Renal cortical epithelial cell (primary cell): ENCODE measurements at regions not wholly inside any gene's neighbourhood (a gene's known extent, or its start where the extent isn't known, plus 50 kb on each side); places are given as distances from the start of the nearest gene placed in this dataset.

Source experiments
- DNase-seq: peaks from one replicate; pipeline ENCODE4 v3.0.0-alpha.2; 2011; ENCODE audit warnings: low read depth

GRCh38 chr4:100843910-100844309 lies 326.1 kb upstream of the EMCN start:
- DNase-seq: no peak

- no peak for DNase-seq
Measured at GRCh38 chr4:100842856-100843255, 325.0 kb upstream of the EMCN start.

- peak; percentile 91 for DNase-seq
Measured at GRCh38 chr4:100841911-100842310, 324.1 kb upstream of the EMCN start.

GRCh38 chr4:100839712-100840111 lies 321.9 kb upstream of the EMCN start:
- DNase-seq: no peak

GRCh38 chr4:100838286-100838685 lies 320.5 kb upstream of the EMCN start:
- DNase-seq: no peak

GRCh38 chr4:100836929-100837328 lies 319.1 kb upstream of the EMCN start:
- DNase-seq: peak; percentile 36

- DNase-seq: no peak
Measured at GRCh38 chr4:100834616-100835015, 316.8 kb upstream of the EMCN start.

- no peak for DNase-seq
Measured at GRCh38 chr4:100833906-100834305, 316.1 kb upstream of the EMCN start.

GRCh38 chr4:100828986-100829685 lies 311.3 kb upstream of the EMCN start:
- peak; percentile 71 for DNase-seq

- no peak for DNase-seq
Measured at GRCh38 chr4:100828364-100828763, 310.5 kb upstream of the EMCN start.

GRCh38 chr4:100827756-100828155 lies 309.9 kb upstream of the EMCN start:
- no peak for DNase-seq

- no peak for DNase-seq
Measured at GRCh38 chr4:100826808-100827548, 309.2 kb upstream of the EMCN start.

- DNase-seq: no peak
Measured at GRCh38 chr4:100826067-100826466, 308.2 kb upstream of the EMCN start.

- no peak for DNase-seq
Measured at GRCh38 chr4:100823993-100824323, 306.1 kb upstream of the EMCN start.

GRCh38 chr4:100823066-100823992 lies 305.5 kb upstream of the EMCN start:
- DNase-seq: peak; percentile 68

GRCh38 chr4:100820249-100820648 lies 302.4 kb upstream of the EMCN start:
- no peak for DNase-seq

GRCh38 chr4:100819505-100819904 lies 301.7 kb upstream of the EMCN start:
- DNase-seq: no peak

GRCh38 chr4:100816436-100817045 lies 298.7 kb upstream of the EMCN start:
- no peak for DNase-seq

- no peak for DNase-seq
Measured at GRCh38 chr4:100811046-100811445, 293.2 kb upstream of the EMCN start.

GRCh38 chr4:100809506-100809905 lies 291.7 kb upstream of the EMCN start:
- no peak for DNase-seq

GRCh38 chr4:100806988-100807387 lies 289.2 kb upstream of the EMCN start:
- DNase-seq: no peak

- DNase-seq: no peak
Measured at GRCh38 chr4:100805538-100805937, 287.7 kb upstream of the EMCN start.
